ENCODE measurements at regions not wholly inside any gene's neighbourhood (a gene's known extent, or its start where the extent isn't known, plus 50 kb on each side); places are given as distances from the start of the nearest gene placed in this dataset.

DNA sequence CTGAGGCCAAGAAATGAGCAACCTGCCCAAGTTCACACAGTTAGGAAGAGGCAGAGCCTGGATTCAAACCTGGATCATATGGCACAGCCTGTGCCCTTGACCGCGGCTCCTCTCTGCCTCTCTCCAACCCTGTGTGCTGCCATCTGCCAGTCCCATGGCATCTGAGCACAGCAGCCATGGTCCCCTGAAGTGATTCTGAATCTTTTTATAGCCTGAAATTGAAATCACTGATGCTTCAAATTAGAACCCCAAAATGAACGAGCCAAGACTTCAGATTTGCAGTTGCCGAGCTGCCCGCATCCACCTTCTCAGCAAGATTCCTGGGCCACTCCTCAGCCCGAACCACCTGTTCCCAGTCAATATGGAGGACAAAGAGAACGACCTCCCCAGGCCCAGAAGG is 252.7 kb downstream of the CTTN start:
- ChIA-PET CTCF (ENCODE audit: low intra/inter-chr PET ratio) (no interaction called here), POLR2A (no interaction called here)
- in situ Hi-C loops (cut with MboI) (no loop called here), intact Hi-C loops (cut with micrococcal nuclease) (no loop called here)
- Histone ChIP-seq H3K4me1 (replicated peaks in 1 of 2; ENCODE audit: control insufficient read depth in 2 of 2, insufficient read depth in 2 of 2, low read length in 2 of 2) (no peaks in the 10 kb centered on the region), H3K9ac (ENCODE audit: insufficient read depth in 1 of 2, low read depth in 2 of 2, low read length in 2 of 2) (no peak overlapping the region), H3K79me2 (ENCODE audit: control insufficient read depth, insufficient read depth, low read length) (no peaks in the 10 kb centered on the region), H3K9me3 (replicated peaks; ENCODE audit: control insufficient read depth, insufficient read depth, low read depth, low read length) (no peaks in the 10 kb centered on the region), H3K27ac (ENCODE audit: extremely low read depth, low read depth, low read length) (no peak overlapping the region), H3K36me3 (ENCODE audit: control insufficient read depth, insufficient read depth, low read length) (no peaks in the 10 kb centered on the region), H3K4me2 (ENCODE audit: insufficient read depth, low read length) (no peak overlapping the region), H3K27me3 (ENCODE audit: control insufficient read depth in 2 of 2, insufficient read depth in 2 of 2, low read length in 2 of 2) (peaks cover 2 to 12% of the 10 kb centered on the region in 2 experiments; a peak in 2 of 5 replicates), H2AFZ (ENCODE audit: low read depth, low read length) (no peak overlapping the region), H3K4me3 (no peak overlapping the region), H4K20me1 (replicated peaks; ENCODE audit: control insufficient read depth, insufficient read depth, low read length) (peaks cover 4% of the 10 kb centered on the region; the same call in 1 of the 2 replicates), H3K9me1 (ENCODE audit: control insufficient read depth, insufficient read depth, low read length) (no peaks in the 10 kb centered on the region)
- WGBS (ENCODE audit: insufficient coverage, low coverage, missing lambda C conversion rate), result 0% methylated on average over 6 of the region's 7 CpGs
- BruUV-seq (replicated peaks), result no TSS peak
- FAIRE-seq, result no peak
- ATAC-seq, result no peak
- DNase-seq (ENCODE audit: extremely low read depth in 1 of 4, low spot score in 3 of 4), result no peak
- TF ChIP-seq CXXC5 (CRISPR knock-in tag; IDR thresholded peaks at IDR 0.05), result no peak
- TF ChIP-seq ZNF444 (CRISPR knock-in tag; IDR thresholded peaks at IDR 0.05), result no peak
- no peak for TF ChIP-seq NFYB (IDR thresholded peaks at IDR 0.05; ENCODE audit: extremely low read depth, insufficient read length)
- no peak for TF ChIP-seq SPI1 (IDR thresholded peaks at IDR 0.05; ENCODE audit: borderline replicate concordance, low read depth, low read length)
- no peak for TF ChIP-seq TCF7L2 (IDR thresholded peaks at IDR 0.05; ENCODE audit: low read depth, low read length)
- TF ChIP-seq, protein P1, sequence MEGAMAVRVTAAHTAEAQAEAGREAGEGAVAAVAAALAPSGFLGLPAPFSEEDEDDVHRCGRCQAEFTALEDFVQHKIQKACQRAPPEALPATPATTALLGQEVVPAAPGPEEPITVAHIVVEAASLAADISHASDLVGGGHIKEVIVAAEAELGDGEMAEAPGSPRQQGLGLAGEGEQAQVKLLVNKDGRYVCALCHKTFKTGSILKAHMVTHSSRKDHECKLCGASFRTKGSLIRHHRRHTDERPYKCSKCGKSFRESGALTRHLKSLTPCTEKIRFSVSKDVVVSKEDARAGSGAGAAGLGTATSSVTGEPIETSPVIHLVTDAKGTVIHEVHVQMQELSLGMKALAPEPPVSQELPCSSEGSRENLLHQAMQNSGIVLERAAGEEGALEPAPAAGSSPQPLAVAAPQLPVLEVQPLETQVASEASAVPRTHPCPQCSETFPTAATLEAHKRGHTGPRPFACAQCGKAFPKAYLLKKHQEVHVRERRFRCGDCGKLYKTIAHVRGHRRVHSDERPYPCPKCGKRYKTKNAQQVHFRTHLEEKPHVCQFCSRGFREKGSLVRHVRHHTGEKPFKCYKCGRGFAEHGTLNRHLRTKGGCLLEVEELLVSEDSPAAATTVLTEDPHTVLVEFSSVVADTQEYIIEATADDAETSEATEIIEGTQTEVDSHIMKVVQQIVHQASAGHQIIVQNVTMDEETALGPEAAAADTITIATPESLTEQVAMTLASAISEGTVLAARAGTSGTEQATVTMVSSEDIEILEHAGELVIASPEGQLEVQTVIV (CRISPR knock-in tag; IDR thresholded peaks at IDR 0.05; ENCODE audit: borderline replicate concordance), result no peak
- TF ChIP-seq, protein P2, sequence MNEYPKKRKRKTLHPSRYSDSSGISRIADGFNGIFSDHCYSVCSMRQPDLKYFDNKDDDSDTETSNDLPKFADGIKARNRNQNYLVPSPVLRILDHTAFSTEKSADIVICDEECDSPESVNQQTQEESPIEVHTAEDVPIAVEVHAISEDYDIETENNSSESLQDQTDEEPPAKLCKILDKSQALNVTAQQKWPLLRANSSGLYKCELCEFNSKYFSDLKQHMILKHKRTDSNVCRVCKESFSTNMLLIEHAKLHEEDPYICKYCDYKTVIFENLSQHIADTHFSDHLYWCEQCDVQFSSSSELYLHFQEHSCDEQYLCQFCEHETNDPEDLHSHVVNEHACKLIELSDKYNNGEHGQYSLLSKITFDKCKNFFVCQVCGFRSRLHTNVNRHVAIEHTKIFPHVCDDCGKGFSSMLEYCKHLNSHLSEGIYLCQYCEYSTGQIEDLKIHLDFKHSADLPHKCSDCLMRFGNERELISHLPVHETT (CRISPR knock-in tag; conservative IDR thresholded peaks at IDR 0.05 in 1 of 2, IDR thresholded peaks at IDR 0.05 in 1 of 2), result no peak
- no peak for TF ChIP-seq ZNF324 (CRISPR knock-in tag; IDR thresholded peaks at IDR 0.05)
- TF ChIP-seq, protein P3, sequence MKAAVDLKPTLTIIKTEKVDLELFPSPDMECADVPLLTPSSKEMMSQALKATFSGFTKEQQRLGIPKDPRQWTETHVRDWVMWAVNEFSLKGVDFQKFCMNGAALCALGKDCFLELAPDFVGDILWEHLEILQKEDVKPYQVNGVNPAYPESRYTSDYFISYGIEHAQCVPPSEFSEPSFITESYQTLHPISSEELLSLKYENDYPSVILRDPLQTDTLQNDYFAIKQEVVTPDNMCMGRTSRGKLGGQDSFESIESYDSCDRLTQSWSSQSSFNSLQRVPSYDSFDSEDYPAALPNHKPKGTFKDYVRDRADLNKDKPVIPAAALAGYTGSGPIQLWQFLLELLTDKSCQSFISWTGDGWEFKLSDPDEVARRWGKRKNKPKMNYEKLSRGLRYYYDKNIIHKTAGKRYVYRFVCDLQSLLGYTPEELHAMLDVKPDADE (conservative IDR thresholded peaks at IDR 0.05; ENCODE audit: control insufficient read depth, low read depth, low read length), result no peak
- TF ChIP-seq ZNF165 (CRISPR knock-in tag; IDR thresholded peaks at IDR 0.05; ENCODE audit: borderline replicate concordance), result no peak
- no peak for TF ChIP-seq ZNF140 (CRISPR knock-in tag; IDR thresholded peaks at IDR 0.05)
- TF ChIP-seq, protein P4, sequence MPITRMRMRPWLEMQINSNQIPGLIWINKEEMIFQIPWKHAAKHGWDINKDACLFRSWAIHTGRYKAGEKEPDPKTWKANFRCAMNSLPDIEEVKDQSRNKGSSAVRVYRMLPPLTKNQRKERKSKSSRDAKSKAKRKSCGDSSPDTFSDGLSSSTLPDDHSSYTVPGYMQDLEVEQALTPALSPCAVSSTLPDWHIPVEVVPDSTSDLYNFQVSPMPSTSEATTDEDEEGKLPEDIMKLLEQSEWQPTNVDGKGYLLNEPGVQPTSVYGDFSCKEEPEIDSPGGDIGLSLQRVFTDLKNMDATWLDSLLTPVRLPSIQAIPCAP (CRISPR knock-in tag; IDR thresholded peaks at IDR 0.05; ENCODE audit: borderline replicate concordance), result no peak
- TF ChIP-seq ZFP91 (CRISPR knock-in tag; IDR thresholded peaks at IDR 0.05), result no peak
- TF ChIP-seq ZNF589 (CRISPR knock-in tag; IDR thresholded peaks at IDR 0.05; ENCODE audit: low read depth), result no peak
- no peak for TF ChIP-seq ZNF133 (CRISPR knock-in tag; IDR thresholded peaks at IDR 0.05)

Data from K562 (cell line).